NCI-H345 treated with DMSO at 0.1 percent for 48 hours (cell line): ENCODE measurements at regions not wholly inside any gene's neighbourhood (a gene's known extent, or its start where the extent isn't known, plus 50 kb on each side); places are given as distances from the start of the nearest gene placed in this dataset.

ENCODE experiments used
- DNase-seq: peaks from one replicate; lab custom pipeline; 2025; ENCODE audit not compliant: unreplicated experiment; lab: John Stamatoyannopoulos, UW

DNA sequence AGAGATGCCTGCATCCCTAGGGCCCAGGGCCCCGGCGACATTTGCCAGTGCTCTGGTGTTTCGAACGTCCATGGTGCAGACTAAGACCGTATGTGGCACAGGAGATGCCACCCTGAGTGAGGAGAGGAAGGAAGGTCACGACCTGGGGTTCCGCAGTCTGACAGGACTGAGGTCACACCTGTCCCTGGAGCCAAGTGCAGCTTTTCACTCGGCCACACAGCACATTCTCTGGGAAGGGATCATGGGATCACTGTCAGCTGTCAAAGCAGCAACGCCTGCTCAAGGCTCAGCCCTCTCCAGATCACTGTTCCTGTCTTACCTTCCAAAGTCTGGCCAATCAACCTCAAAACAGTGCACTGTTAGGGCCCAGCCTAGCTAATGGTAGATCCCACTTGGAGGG is 243.6 kb downstream of the SIPA1L2 start:
- DNase-seq = no peak

DNA sequence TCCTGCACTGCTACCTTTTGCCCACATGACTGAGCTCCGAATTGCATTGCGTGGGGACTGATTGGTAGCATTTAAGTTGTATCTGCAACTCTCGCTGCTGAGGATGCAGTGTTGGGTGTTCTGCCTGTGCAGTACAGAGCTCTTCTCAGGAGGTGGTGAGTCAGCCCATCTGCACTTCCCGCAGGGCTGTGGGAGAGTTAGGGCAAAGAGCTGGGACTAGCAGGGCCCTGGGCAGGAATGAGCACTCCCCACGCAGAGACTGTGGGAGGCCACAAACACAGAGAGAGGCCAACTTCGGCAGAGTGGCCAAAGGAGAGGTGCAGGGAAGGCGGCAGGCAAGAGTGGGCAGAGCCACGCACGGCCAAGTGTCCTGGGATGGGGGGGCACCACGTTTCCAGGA is 244.7 kb downstream of the SIPA1L2 start:
- DNase-seq = no peak

GRCh38 chr1:232384171-232384883 is 245.6 kb downstream of the SIPA1L2 start:
- DNase-seq = no peak

- DNase-seq = no peak
Measured at GRCh38 chr1:232383455-232384123, 246.3 kb downstream of the SIPA1L2 start.

GRCh38 chr1:232382671-232383070 is 247.3 kb downstream of the SIPA1L2 start:
- no peak for DNase-seq

GRCh38 chr1:232381394-232382100 is 248.4 kb downstream of the SIPA1L2 start:
- DNase-seq = no peak

GRCh38 chr1:232380596-232380995 is 249.3 kb downstream of the SIPA1L2 start:
- DNase-seq = no peak

DNA sequence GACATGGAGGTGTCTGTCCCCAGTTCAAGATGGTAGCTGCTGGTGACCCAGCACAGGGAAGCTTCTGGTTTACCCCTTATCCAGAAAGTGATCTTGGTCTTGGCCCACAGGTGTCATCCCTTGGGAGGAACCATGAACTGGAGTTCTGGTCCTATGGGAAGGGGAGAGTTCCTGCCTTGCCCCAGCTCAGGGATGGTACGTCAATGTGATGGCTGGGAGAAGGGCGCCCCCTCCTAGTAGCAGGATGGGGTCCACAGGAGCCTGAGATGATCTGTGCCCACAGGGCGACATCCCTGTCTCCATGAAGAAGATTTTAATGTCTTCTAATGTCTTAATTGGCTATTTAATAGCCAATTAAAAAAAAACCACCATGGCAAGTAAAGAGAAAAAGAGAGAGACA is 249.8 kb downstream of the SIPA1L2 start:
- DNase-seq = no peak

GRCh38 chr1:232379063-232379434 is 250.9 kb downstream of the SIPA1L2 start:
- DNase-seq = no peak

DNA sequence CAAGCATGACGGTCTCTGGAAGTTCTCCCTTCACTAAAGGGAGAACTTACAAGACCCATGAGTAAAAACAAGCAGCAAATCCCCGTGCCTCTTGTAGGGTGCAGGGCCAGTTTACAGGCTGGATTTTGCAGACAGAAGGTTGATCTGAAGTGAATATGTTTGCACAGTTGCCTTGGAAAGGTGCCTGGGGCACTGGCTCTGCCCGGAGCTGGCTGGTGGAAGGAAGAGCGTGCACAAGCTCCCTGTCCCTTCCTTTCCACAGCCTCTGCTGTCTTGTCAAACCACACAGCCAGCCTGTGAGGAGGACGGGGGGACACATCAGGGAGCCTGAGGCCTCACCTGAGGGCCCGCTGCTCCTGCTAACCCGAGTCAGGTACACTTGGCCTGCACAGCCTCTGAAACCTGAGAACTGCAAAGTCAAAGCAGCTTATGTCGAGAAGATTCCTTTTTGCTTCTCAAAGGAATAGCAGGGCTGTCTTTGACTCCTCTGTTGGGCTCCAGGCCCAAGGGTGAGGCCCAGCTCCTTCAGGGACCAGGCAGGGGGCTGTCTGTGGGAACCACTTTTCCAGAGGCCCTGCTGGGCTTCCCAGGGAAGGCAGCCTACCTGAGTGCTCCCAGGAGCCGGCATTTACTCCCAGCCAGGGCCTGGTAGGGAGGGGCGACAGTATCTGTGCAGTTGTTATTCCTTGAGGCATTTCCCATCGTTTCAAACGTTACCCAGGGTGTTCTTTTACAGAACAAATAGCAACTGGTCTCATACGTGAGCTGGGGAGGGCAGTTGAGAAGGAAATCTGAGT is 251.5 kb downstream of the SIPA1L2 start:
- DNase-seq = no peak

- no peak for DNase-seq
Measured at GRCh38 chr1:232377494-232377770, 252.5 kb downstream of the SIPA1L2 start.

GRCh38 chr1:232376632-232377493 is 253.1 kb downstream of the SIPA1L2 start:
- DNase-seq = no peak

DNA sequence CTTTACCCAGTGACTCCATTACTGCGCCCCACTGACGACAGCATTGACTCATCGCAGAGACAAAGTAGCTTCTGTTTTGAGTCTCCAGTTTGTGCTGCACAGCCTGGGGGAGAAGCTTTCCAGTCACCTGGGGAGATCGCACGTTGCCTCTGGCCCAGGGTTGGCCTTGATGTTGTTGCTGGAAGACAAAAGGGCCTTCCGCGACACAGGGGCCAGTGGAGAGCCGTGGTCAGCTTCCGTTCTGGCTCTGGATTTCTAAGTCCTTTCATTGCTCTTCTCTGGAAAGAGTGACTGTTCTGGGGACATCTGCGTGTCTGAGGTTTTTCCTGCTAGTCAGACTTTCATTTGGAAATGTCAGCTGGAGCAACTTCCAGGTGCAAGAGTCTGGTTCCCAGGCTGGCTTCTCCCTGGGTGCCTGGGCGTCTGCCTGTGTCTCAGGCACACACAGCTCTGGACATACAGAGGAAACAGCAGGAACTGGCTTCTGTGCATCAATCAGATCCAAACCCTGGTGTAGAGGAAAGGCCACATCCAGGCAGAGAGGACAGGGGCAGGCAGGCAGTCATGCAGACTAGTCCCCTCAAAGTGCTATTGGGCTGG is 257.0 kb downstream of the SIPA1L2 start:
- DNase-seq = no peak

DNA sequence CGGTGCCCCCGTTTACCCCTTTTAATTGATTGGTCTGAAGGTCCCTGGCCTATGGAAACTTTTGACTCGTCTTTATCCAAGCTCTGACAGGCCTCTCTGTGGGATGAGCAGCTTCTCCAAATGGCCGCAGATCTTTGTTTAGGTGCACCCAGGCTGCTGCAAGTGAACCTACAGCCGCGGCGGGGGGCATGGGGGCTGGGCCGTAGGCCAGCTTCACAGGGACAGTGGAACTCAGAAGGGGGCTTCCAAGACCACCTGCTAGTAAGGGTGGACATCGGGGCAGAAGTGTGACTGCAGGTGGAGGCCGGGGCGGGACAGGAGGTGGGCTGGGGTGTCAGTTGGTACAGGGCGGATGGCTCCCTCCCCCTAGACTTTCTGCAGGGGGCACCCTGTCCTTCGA is 257.5 kb downstream of the SIPA1L2 start:
- DNase-seq = no peak

GRCh38 chr1:232369451-232370296 is 260.3 kb downstream of the SIPA1L2 start:
- DNase-seq = no peak

DNA sequence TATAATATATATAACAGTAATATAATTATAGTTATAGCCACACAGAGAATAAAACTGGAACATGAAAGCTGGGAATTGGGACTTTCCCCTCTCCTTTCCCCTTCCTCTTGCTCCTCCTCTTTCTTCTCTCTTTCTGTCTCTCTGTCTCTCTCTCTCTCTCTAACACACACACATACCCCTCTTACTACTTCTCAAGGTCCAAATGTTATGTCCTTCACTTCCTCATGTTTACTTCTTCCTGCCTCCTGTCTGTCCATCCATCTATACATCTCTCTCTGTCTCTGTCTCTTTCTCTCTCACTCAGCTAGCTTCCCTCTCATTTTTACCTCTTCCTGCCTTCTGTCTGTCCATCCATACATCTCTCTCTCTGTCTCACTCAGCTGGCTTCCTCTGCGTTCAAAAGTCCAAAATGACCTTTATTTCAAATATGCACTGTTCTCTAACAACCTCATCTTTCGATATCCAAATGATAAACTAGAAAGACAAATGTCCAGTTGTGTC is 261.1 kb downstream of the SIPA1L2 start:
- no peak for DNase-seq

GRCh38 chr1:232367293-232367692 is 262.6 kb downstream of the SIPA1L2 start:
- DNase-seq = no peak

GRCh38 chr1:232364654-232365382 is 265.1 kb downstream of the SIPA1L2 start:
- DNase-seq = no peak

GRCh38 chr1:232363008-232363407 is 266.9 kb downstream of the SIPA1L2 start:
- DNase-seq = no peak
